Hepatocyte (in vitro differentiated cells): ENCODE measurements at regions not wholly inside any gene's neighbourhood (a gene's known extent, or its start where the extent isn't known, plus 50 kb on each side); places are given as distances from the start of the nearest gene placed in this dataset.

ENCODE experiments used
- DNase-seq: peaks from one replicate; pipeline ENCODE4 v3.0.0-alpha.2; 2016; ENCODE audit warnings: low spot score
- H2AFZ ChIP-seq: fragments of 200-600 bp; sonication (generic); 2 replicates; pipeline ENCODE4 v1.6.0; 2016; ENCODE audit warnings: antibody characterized with exemption, mild to moderate bottlenecking
- H3K27ac ChIP-seq: fragments of 200-600 bp; sonication (generic); 2 replicates; pipeline ENCODE4 v1.5.1; 2016; ENCODE audit warnings: mild to moderate bottlenecking
- H3K27me3 ChIP-seq: fragments of 200-600 bp; sonication (generic); 2 replicates; pipeline ENCODE4 v1.6.1; 2016
- H3K36me3 ChIP-seq: fragments of 200-600 bp; sonication (generic); replicated peaks from 2 replicates; pipeline ENCODE4 v1.5.1; 2016; ENCODE audit warnings: low read depth; ENCODE audit not compliant: insufficient read depth
- H3K4me1 ChIP-seq: fragments of 200-600 bp; sonication (generic); 2 replicates; pipeline ENCODE4 v1.5.1; 2016; ENCODE audit warnings: mild to moderate bottlenecking, moderate library complexity; ENCODE audit not compliant: insufficient read depth
- H3K4me2 ChIP-seq: fragments of 200-600 bp; sonication (generic); 2 replicates; pipeline ENCODE4 v1.6.0; 2016
- H3K4me3 ChIP-seq: fragments of 200-600 bp; sonication (generic); 2 replicates; pipeline ENCODE4 v1.5.1; 2016; ENCODE audit warnings: mild to moderate bottlenecking
- H3K79me2 ChIP-seq: fragments of 200-600 bp; sonication (generic); 2 replicates; pipeline ENCODE4 v1.6.0; 2017; ENCODE audit warnings: mild to moderate bottlenecking
- H3K9me2 ChIP-seq: fragments of 200-600 bp; sonication (generic); replicated peaks from 2 replicates; pipeline ENCODE4 v1.6.0; 2017; ENCODE audit warnings: mild to moderate bottlenecking; ENCODE audit not compliant: insufficient read depth
- H3K9me3 ChIP-seq: fragments of 200-600 bp; sonication (generic); 2 replicates; pipeline ENCODE4 v1.5.1; 2016; ENCODE audit warnings: low read depth, mild to moderate bottlenecking
- H4K20me1 ChIP-seq: fragments of 200-600 bp; sonication (generic); 2 replicates; pipeline ENCODE4 v1.6.0; 2016; ENCODE audit warnings: mild to moderate bottlenecking; ENCODE audit not compliant: insufficient read depth, poor library complexity, severe bottlenecking
- EZH2 ChIP-seq: fragments of 200-600 bp; sonication (generic); IDR thresholded peaks from 2 replicates; pipeline ENCODE4 v1.6.1; 2016; ENCODE audit warnings: antibody characterized with exemption, mild to moderate bottlenecking, borderline replicate concordance
- EZH2phosphoT487 ChIP-seq: fragments of 200-600 bp; sonication (generic); IDR thresholded peaks from one replicate; pipeline ENCODE4 v1.6.1; 2018; ENCODE audit warnings: antibody characterized with exemption, mild to moderate bottlenecking, low read depth, moderate library complexity; ENCODE audit not compliant: unreplicated experiment, severe bottlenecking
- WGBS: methylation state at CpG from one replicate; pipeline ENCODE4 v1.1.6; 2016; ENCODE audit warnings: low lambda C conversion rate; ENCODE audit errors: missing lambda C conversion rate; 5-methylcytosine and 5-hydroxymethylcytosine counted together
- TF ChIP-seq, protein P1 (sequence below): fragments of 200-600 bp; sonication (generic); IDR thresholded peaks from 2 replicates; pipeline ENCODE4 v1.5.1; 2016; ENCODE audit warnings: antibody characterized with exemption, mild to moderate bottlenecking; ENCODE audit not compliant: poor library complexity

DNA sequence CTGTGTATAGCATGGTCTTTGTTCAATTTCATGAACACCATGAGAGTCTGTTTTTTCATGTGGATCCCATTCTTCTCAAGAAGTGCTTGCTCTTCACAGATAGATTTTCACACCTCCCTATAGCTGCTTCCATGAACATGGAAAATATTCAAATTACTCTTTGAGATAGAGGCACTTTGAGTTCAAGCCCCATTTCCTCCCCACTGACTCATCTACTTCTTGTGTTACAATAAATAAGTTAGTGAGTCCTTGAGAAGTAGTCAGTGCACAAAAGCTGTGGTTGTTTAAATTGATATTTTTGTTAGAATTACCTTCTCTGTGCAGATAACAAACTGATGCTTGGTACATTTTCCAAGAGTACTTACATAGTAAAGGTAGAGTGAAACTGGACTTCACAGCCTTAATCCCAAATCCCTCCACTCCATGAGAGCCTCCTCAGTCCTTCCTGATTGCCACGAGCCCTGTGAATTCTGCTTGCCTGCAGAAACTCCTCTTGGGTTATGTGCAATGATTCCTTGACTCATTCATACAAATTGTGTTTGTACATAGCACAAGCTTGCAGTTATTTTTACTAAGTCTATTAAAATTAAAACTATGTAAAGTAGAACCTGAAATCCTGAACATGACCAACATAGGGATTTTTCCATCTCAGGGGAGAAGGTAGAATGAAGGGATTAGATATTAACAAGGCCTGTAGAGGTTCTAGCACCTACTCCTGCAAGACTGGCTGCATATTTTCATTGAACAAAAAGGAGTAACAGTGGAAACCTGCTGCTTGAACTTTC is 496.2 kb downstream of the TNS3 start:
- DNase-seq: no peak
- WGBS: 93% methylated on average over 1 of the region's 1 CpG
- no peak overlapping the region for H3K4me3 ChIP-seq
- H4K20me1 ChIP-seq: no peaks in the 10 kb centered on the region
- H3K4me2 ChIP-seq: no peak overlapping the region
- no peaks in the 10 kb centered on the region for H3K27me3 ChIP-seq
- TF ChIP-seq EZH2 (no peak), EZH2phosphoT487 (no peak)
- TF ChIP-seq, protein P1, sequence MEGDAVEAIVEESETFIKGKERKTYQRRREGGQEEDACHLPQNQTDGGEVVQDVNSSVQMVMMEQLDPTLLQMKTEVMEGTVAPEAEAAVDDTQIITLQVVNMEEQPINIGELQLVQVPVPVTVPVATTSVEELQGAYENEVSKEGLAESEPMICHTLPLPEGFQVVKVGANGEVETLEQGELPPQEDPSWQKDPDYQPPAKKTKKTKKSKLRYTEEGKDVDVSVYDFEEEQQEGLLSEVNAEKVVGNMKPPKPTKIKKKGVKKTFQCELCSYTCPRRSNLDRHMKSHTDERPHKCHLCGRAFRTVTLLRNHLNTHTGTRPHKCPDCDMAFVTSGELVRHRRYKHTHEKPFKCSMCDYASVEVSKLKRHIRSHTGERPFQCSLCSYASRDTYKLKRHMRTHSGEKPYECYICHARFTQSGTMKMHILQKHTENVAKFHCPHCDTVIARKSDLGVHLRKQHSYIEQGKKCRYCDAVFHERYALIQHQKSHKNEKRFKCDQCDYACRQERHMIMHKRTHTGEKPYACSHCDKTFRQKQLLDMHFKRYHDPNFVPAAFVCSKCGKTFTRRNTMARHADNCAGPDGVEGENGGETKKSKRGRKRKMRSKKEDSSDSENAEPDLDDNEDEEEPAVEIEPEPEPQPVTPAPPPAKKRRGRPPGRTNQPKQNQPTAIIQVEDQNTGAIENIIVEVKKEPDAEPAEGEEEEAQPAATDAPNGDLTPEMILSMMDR: no peak
- H3K27ac ChIP-seq: no peak overlapping the region
- no peaks in the 10 kb centered on the region for H3K9me3 ChIP-seq
- no peaks in the 10 kb centered on the region for H3K9me2 ChIP-seq
- no peaks in the 10 kb centered on the region for H3K36me3 ChIP-seq
- no peaks in the 10 kb centered on the region for H3K79me2 ChIP-seq
- H2AFZ ChIP-seq: no peak overlapping the region
- H3K4me1 ChIP-seq: no peaks in the 10 kb centered on the region

DNA sequence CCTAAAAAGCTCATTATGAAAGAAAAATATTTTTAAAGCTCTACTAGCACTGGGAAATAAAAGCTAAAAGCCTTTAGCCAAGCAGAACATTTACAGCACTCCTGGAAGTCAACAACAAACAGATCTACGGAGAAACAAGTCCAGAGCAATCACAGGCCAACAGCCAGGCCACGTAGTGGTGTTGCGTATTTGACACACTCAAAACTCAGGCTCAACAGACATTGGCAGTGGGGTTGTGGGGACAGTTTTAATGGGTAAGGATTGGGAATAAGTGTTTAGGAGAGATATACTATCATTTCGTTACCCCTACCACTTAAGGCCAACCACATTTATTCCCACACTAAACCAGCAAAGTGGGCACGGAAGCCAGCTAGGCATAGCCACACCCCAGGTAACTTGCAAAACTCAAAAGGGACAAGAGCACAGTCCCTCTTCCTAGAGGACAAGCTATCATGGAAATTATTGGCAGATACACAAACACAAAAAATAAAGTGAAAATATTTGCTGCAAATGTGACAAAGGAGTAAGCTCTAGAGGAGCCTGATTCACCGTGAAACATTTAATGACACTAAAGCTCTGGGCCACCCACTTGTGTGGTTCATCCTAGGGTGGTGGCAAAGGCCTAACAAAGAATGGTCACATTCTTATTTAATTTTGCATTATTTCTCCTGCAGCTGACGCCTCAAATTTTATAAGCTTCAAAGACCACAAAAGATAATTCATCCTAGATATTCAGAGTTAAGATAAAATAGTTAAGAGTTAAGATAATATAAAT is 498.2 kb downstream of the TNS3 start:
- H3K4me1 ChIP-seq: no peaks in the 10 kb centered on the region
- no peaks in the 10 kb centered on the region for H3K9me2 ChIP-seq
- no peak overlapping the region for H2AFZ ChIP-seq
- TF ChIP-seq, protein P1: no peak
- no peak for TF ChIP-seq EZH2
- no peak for TF ChIP-seq EZH2phosphoT487
- no peaks in the 10 kb centered on the region for H3K27me3 ChIP-seq
- no peaks in the 10 kb centered on the region for H3K79me2 ChIP-seq
- 89% methylated on average over 7 of the region's 7 CpGs for WGBS
- no peak overlapping the region for H3K27ac ChIP-seq
- H3K4me3 ChIP-seq: no peak overlapping the region
- no peak for DNase-seq
- H3K9me3 ChIP-seq: no peaks in the 10 kb centered on the region
- no peaks in the 10 kb centered on the region for H3K36me3 ChIP-seq
- no peak overlapping the region for H3K4me2 ChIP-seq
- no peaks in the 10 kb centered on the region for H4K20me1 ChIP-seq

DNA sequence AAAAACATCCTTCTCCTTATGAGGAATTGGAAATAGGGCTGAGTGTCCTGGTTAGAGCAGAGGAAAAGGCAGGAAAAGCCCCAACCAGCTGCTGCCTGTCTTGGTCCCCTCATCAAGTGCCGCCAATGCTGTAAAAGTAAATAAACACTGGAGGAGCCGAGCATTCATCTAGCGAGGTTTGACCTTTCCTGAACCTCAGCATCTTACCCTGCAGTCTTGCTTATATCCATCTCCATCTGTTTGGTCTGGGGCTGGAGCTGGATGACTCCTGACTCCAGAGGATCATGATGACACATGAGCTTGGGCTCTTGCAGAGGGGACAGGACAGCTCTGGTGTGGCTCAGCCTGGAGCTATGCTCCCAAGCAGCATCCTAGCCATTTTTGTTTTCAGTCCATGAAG is 501.1 kb downstream of the TNS3 start:
- 30% methylated on average over 3 of the region's 3 CpGs for WGBS
- Histone ChIP-seq H4K20me1 (no peaks in the 10 kb centered on the region), H3K9me3 (no peaks in the 10 kb centered on the region), H3K27me3 (no peaks in the 10 kb centered on the region), H3K4me2 (no peak overlapping the region), H3K79me2 (no peaks in the 10 kb centered on the region), H3K9me2 (no peaks in the 10 kb centered on the region), H3K36me3 (no peaks in the 10 kb centered on the region), H3K4me1 (peaks cover 7% of the 10 kb centered on the region), H2AFZ (no peak overlapping the region), H3K27ac (no peak overlapping the region), H3K4me3 (no peak overlapping the region)
- DNase-seq: no peak
- TF ChIP-seq EZH2phosphoT487 (no peak), EZH2 (no peak)
- TF ChIP-seq, protein P1: no peak
